GM18858 (cell line): ENCODE measurements at regions not wholly inside any gene's neighbourhood (a gene's known extent, or its start where the extent isn't known, plus 50 kb on each side); places are given as distances from the start of the nearest gene placed in this dataset.

Experiments used
- ATAC-seq: cut with Tn5 transposase; IDR thresholded peaks from one replicate; pipeline ENCODE4 v1.9.1; 2021; ENCODE audit not compliant: unreplicated experiment

DNA sequence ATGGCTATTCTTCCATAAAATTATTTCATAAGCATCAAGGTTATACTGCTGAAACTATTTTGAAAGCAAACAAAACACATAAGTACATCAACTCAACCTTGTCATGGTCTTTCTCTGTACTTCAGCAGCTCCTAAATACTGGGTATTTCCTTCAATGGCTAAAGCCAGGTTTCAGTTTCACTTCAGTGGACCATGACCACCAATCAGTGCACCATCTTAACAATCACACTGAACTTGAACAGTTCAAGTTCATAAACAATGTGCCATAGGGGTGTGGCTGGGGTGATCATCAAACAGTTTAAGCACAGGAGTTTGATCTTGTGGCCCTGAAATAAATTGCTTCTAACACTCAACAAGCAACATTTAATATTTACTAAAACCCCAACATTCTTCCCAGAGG is 124.1 kb upstream of the FIGN start:
- ATAC-seq, result no peak

DNA sequence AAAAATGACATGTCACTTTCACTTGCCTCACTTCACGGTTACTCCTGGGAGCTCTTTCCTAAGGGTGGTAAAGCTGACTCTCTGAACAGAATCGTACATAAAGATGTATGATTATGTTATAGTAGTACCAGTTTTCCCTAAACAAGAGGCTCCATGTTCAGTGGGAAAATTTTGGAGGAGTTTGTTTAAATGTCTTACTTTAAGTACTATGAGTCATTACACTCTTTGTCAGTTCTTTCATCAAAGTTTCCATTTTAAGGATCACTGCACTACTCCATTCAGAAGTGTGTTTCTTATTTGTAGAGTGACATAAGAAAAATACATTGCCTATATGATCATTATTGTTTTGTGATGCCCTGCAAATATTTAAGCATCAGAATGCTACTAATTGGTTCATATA is 121.1 kb upstream of the FIGN start:
- ATAC-seq, result no peak

DNA sequence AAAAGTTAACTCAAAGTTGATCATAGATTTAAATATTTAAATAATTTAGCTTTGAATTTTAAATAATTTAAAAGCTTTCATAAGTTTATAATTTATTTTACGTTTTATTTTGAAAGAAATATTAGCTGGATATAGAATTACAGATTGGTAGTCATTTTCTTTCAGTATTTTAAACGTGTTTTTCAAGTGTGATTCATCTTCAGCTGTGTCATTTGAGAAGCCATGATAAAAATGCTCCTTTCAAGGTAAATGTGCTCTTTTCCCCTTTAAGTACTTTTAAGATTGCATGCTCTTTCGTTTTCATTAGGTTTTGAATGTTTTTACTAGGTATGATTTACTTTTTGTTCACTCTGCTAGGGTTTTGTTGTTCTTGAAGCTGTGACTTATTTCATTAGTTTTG is 116.8 kb upstream of the FIGN start:
- no peak for ATAC-seq

DNA sequence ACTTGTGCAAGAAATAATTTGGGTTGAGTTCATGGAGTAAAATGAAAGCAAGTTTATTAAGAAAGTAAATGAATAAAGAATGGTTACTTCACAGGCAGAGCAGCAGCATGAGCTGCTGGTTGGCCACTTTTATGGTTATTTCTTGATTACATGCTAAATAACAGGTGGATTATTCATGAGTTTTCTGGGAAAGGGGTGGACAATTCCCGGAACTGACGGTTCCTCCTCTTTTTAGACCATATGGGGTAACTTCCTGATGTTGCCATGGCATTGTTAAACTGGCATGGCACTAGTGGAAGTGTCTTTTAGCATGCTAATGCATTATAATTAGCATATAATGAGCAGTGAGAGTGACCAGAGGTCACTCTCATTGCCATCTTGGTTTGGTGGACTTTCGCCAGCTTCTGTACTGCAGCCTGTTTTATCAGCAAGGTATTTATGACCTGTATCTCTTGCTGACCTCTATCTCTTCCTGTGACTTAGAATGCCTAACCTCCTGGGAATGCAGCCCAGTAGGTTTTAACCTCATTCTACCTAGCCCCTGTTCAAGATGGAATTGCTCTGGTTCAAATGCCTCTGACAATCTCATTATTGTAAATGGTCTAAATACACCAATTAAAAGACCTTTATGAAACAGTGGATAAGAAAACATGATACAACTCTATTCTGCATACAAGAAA is 114.1 kb upstream of the FIGN start:
- no peak for ATAC-seq

DNA sequence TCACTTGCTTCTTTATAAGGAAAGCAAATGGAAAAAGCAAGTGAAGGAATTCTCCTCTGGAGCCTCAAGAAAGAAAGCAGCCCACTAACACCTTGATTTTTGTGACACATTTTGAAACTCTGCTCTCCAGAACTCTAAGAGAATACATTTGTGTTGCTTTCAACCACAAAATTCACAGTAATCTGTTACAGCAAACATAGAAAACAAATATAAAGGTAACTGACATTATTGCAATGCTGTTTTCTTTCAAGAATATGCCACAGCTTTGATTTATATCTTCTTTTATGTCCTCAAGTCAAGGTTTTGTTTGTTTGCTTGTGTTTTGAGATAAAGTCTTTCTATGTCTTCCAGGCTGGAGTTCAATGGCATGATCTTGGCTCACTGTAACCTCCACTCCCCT is 103.1 kb upstream of the FIGN start:
- ATAC-seq, result no peak

DNA sequence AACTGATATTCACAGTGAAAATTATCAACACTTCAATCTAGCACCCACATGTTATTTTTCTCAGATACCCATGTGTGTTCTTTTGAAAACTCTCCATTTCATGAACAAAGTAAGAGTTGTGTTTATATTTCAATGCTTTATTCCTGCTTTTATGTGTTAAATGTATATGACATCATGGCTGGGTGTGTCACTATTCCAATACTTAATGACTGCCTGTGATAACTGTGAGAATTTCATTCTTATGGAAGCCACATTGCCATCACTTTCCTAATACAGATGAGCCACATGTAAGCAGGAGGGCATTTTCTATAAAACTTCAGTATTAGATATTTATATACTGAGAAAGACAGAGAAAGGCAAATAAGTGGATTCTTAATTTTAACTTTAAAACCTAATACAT is 100.4 kb upstream of the FIGN start:
- ATAC-seq, result no peak

DNA sequence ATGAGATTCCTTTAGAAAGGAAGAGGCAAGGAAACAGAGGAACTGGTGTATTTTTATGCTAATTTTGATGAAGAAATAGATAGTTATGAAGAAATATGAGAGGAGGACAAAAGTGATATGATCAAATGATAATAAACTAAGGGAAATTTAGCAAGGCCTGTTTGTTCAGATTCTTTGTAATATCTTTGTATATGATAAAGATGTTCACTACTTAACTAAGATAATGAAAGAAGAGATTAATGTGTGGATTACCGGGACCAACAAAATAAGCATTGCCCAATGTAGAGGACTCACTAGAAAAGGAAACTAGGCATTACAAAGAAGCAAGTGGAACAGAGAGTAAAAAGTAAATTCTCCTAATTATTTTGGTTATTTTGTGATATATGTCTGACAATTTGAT is 99.0 kb upstream of the FIGN start:
- no peak for ATAC-seq

DNA sequence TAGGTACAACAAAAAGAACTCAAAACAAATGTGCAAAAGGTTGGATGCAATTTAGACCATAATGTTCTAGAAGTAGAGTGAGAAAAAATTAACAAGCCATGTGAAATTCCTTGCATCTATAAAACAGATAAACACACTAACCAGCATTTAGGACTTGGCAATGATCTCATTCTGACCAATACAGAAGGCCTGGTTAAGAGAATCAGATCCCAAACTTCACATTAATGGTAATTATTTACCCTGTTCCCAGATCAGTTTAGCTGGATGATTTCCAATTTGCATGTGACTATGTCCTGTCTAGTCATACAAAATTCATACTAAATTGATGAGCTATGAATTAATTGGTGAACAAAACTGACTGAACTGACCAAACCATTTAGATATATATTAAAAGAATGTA is 98.4 kb upstream of the FIGN start:
- ATAC-seq, result no peak

DNA sequence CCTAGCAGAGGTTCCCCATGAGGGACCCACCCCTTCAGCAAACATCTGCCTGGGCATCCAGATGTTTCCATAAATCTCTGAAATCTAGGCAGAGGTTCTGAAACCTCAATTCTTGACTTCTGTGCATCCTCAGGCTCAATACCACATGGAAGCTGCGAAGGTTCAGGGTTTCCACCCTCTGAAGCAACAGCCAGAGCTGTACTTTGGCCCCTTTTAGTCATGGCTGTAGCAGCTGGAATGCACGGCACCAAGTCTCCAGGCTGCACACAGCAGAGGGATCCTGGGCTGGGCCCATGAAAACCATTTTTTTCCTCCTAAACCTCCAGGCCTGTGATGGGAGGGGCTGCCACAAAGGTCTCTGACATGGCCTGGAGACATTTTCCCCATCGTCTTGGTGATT is 93.0 kb upstream of the FIGN start:
- ATAC-seq, result no peak

DNA sequence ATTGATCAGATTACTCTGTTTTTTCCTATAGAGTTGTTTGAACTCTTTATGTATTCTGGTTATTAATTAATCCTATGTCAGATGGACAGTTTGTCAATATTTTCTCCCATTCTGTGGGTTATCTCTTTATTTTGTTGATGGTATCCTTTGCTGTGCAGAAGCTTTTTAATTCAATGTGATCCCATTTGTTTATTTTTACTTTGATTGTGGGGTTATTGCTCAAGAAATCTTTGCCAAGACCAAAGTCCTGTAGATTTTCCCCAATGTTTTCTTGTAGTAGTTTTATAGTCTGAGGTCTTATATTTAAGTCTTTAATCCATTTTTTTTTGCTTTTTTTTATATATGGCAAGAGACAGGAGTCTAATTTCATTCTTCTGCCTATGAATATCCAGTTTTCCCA is 86.2 kb upstream of the FIGN start:
- ATAC-seq, result no peak

DNA sequence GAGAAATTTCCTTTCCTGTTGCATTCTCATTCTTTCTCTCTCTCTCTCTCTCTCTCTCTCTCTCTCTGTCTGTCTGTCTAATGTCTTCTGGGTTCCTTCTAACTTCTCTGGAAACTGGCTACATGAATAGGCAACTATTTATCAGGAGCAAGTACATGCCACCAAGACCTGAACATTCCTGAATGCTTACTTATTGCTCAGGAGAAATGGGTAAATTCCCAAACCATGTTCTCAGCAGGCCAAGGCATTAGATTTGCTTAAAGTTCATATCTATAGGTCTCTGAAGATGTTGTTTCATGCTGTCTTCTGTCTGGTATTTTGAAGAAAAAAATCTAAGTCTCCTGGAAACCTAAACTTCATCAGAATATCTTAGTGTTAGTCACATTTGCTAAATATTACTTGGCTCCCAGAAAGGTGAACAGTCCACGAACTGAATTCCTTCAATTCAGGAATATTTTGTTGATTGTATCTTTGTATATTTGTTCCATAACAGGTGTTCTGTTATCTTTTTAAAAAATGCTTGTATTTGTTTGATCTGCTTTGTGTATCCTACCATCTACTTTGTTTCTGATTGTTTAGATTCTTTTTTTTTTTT is 77.2 kb upstream of the FIGN start:
- no peak for ATAC-seq

DNA sequence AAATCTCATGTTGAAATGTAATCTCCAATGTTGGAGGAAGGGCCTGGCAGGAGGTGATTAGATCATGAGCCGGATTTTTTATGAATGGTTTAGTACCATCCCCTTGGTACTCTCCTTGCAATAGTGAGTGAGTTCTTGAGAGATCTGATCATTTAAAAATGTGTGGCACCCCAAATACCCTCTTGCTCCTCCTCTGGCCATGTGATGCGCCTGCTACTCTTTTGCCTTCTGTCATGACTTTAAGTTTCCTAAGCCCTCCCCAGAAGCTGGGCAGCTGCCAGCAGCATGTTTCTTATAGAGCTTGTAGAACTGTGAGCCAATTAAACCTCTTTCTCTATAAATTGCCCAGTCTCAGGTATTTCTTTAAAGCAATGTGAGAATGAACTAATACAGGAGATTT is 72.6 kb upstream of the FIGN start:
- no peak for ATAC-seq

DNA sequence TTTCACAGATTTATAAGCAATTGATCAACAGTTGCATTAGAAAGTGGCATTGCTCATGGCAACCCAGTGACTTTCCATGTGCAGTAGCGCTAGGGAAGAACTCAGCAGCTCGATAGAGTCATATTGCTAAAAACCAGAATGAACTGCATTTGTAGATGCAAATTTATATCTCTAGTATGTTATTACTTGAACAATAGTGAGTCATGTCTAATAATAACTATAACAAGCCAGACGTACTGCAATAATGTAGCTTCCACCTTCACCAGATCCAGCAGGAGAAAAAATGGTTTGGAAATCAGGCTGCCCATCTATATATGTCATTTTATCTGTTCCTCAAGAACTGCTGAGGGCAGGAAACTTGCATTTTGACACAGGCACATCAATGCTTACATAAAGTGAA is 66.5 kb upstream of the FIGN start:
- no peak for ATAC-seq

DNA sequence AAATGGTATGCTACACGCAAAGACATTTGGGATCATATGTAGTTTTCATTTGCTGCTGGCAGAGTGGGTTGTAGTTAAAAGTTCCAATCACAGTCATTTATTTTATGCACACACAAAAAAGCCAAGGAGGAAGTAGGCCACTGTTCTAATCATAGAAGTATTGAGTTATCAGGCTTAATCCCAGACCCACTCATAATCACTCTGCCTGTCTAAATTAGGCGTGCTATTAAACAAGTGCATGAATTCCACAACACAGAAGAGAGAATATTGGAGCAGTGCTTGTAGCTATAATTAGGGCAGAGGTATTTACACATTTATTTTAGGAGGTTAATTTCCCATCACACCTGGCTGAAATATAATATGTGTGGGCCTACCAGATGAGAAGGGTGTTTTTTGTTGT is 65.7 kb upstream of the FIGN start:
- ATAC-seq, result no peak

DNA sequence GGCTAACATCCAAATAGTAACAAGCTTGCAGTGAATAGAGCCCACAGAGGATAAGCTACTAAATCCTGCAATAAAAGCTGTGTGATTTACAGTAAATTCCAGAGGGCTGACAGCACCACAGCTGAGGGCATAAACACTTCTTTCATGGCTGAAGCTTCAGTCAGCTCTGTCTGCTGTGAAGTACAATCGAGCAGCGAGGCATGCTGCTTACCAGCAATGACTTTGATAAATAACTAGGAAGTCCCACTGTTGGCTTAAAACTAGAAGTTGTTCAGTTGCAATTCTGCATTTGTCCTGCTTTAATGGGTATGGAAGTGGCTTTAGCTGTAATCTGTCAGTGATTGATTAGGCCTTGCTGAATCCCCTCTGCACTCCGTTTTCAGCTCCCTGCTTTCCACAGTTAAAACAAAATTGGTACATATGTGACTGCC is 65.2 kb upstream of the FIGN start:
- ATAC-seq, result no peak

DNA sequence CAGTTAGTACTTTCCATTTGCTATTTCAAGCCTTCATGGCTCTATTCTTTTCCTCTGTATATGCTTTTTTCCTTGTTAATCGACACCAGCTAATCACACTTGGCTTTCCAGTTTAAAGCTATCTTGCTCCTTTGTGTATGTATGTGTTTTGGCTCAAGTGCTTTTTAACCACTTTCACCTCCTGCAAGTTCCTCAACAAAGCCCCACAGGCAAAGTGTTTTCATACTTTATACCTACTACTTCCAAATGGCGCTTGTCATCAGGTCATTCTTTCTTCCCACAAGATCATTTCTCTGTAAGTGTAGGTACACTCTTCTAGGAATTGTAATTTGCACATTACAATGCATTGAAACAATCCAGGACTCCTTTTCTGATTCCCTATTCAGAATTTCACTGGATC is 64.0 kb upstream of the FIGN start:
- no peak for ATAC-seq

DNA sequence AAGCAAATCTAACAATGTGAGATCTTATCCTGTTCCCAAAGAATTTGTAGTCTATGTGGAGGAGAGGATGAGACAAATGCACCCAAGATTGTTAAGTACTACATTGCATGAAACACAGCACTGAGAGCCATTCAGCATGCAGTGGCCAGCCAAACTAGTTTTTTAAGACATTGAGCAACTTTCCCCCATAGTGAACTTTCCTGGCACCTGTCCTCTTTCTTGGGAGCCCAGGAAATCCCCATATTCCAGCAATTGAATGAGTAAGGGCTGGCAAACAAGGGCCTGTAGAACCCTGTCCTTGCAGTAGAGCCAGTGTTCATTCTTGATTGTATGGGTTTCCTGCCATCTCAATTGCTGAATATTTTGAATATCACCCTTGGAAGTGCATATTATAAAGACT is 58.8 kb upstream of the FIGN start:
- ATAC-seq, result no peak
